GM18873 (cell line): ENCODE measurements at regions not wholly inside any gene's neighbourhood (a gene's known extent, or its start where the extent isn't known, plus 50 kb on each side); places are given as distances from the start of the nearest gene placed in this dataset.
"Not testable (repeated sequence)": the region's sequence is repeated elsewhere in the genome, so short reads cannot be mapped to it uniquely, and the experiment has no call there.

ENCODE experiments used
- ATAC-seq: cut with Tn5 transposase; IDR thresholded peaks from one replicate; pipeline ENCODE4 v1.9.1; 2021; ENCODE audit warnings: mild to moderate bottlenecking, moderate library complexity, moderate number of reproducible peaks; ENCODE audit not compliant: unreplicated experiment, low FRiP score

DNA sequence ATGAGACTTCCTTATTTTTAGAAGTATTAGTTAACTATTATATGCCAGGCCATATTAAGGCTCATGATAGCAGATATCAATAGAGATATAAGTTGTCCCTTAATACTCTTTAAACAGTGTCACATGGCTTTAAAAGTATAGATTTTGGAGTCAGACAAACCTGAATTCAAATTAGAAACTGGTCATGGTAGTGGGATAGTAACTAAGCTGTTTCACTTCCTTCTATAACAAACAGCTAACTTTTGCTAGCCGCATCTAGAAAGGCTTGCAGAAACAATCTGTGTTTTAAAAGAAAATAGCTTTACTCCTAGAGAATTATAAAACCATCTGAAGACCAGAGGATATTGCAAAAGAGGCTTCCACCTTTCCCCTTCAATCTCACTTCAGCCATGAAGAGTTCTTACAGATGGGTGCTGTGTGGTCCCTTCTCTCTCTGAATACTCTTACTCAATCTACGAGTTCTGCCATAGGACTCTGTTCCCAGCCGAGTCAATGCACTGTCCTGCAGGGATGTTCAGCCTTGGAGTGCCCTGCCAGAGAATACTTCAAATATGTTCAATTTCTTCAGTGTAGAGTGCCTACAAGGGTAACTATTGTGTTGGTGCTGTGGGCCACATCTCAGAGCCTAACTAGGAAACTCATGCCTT is 810.2 kb downstream of the EFNA5 start:
- ATAC-seq, result no peak

DNA sequence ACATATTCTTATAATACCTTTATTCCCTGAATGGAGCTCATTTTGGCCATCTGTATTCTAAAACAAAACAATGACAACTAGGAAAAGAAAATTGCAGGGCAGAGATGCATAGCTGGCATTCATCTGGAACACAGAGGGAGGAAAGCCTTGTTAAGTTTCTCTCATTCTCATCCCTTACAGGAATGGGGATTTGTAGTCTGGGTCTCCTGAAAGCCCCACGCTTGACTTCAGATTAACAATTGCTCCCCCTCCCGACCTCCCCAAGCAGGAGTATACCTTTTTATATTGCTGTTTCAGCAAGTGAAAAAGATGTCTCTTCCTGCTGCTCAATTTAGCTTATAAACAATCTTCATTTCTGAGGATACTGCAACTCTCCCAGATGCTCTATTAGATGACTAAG is 812.1 kb downstream of the EFNA5 start:
- ATAC-seq, result no peak

- no peak for ATAC-seq
Observed at GRCh38 chr5:106854922-106855321, 815.8 kb downstream of the EFNA5 start.

DNA sequence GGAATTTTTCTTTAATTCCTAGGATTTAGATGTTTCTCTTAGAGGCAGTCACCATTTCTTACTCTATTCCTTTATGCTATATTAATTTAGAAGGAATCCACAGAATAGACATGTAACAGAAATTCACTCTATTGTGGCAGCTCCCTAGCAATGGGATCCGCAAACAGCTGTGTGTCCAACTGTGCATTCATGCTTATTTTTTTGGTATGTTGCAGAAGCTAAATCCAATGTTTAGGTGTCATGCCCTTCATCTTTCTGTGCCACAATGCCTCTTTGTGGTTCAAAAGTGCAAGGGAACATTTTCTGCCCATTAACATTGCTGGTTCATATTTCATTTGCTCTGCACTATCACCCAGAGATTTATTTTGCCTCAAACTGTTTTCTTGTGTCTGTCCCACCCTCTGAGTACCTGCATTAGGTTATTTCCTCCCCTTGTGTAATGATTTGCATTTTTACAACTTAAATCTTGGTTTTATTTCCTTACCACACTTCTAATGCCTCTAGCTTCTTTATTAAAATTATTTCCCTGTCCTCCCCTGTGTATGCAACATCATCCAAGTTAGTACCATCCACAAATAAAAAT is 816.5 kb downstream of the EFNA5 start:
- no peak for ATAC-seq

- no peak for ATAC-seq
Observed at GRCh38 chr5:106853266-106853665, 817.5 kb downstream of the EFNA5 start.

DNA sequence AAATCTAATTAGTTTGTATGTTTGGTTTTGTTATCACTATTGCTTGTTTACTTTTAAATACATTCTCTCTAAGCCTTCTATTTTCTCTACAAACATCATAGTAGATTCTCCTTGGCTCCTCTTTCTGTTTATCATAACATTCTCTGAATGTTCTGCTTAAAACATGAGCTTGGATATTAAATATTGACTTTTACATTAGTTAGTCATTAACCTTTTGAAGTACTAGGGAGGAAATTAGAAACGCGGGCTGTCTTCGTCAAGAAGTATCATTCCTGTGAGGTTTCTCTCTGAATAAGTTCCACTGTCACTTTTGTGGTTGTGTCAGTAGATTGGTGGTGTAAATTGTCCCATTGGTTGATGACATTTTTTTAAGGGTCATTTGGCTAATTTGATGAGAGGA is 821.5 kb downstream of the EFNA5 start:
- ATAC-seq, result no peak

DNA sequence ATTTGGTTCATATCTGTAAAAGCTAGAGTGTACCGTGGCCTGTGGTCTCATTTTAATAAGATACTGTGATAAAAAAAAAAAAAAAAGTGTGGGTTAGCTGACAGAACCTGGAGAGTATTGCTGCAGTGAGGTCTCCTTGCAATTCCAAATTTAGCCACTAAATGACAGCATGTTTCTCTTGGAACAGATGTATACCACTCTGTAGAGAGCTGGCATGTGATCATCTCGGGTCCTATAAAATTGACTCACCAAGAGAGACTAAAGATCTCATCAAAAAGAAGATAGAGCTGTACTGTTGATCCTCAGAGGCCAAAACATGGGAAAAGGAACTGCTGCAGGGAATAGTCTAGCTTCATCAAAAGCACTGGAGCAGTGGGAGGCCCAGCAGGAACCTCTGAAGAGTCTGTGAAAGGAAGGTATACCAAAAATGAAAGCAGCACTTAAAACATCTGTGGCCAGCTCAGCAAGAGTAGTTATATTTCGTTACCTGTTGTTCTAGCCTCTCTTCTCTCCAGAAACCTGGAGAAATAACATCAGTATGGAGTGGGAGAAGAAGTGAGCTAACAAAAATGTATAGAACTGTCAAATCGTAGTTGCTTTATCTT is 826.8 kb downstream of the EFNA5 start:
- ATAC-seq, result no peak

DNA sequence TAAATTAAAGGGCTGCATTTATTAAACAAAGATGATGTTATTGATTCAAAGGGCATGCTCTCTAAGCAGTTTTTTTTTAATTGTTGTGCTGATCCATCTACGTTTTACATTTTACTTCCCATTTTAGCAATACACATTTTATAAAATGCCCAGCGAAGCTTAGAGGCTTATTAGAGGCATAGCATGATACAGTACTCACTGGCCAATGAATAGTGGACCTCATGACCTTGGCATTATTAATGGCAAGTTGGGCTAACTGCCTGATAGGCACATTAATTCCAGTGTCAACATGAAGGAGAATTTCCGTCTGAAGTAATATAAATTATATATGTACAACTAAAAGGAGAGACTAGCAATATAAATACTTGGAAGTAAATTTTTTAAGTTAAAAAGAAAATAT is 837.2 kb downstream of the EFNA5 start:
- ATAC-seq, result no peak

DNA sequence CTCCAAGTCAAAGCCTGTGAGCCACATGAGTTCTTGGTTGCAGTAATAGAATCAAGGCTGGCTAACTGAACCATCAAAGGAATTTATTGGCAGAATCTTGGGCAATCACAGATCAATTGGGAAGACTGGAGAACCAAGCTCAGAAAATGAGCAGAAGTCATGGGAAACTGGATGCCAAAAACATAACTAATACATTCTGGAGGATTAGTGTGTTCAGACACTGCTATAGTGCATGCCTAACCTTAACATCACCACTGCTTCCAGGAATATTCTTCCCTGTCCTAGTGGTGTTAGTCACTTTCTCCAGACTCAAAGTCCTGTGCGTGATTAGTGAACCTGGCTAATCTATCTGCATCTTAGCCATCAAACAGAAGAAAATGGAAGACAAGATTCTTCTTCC is 843.7 kb downstream of the EFNA5 start:
- no peak for ATAC-seq

GRCh38 chr5:106825374-106825773 is 845.4 kb downstream of the EFNA5 start:
- no peak for ATAC-seq

GRCh38 chr5:106822851-106823250 is 847.9 kb downstream of the EFNA5 start:
- ATAC-seq, result no peak

- ATAC-seq, result no peak
Observed at GRCh38 chr5:106818552-106818951, 852.2 kb downstream of the EFNA5 start.

DNA sequence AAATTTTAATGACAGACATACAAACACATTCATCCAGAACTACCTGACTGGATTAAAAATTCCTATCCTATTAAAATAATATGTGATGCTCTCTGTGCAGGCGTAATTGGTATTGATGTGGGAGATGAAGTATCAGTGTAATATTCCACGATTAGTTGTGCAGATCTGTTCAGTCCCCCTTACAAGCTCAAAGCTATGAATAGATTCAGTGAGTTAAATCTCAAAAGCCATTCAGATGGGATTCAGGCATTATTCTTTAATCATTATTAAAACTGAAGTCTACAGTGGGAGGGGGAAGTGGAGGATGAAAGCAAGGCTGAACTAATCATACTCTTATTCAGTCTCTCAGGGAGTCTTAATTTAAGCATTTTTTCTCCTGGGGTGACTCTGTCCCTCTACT is 855.8 kb downstream of the EFNA5 start:
- ATAC-seq, result no peak

GRCh38 chr5:106801554-106801953 is 869.2 kb downstream of the EFNA5 start:
- ATAC-seq, result no peak

DNA sequence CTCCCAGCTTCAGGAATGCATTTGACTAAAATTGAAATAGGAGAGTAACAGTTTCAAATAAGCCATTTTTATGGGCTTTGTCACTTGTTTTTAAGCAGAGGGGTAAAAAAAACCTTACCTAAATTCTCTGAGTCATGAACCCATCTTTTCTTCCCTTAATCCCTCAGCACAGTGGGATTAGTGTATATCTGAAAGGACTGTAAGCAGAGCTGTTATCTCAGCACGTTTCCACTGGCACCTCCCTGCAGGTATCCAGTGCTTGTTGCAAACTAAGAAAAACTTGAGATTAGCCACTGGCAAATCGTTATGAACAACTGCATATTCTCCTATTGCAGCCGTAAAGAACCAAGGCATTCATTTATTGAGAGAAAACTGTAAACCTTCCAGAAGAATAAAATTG is 872.7 kb downstream of the EFNA5 start:
- no peak for ATAC-seq

GRCh38 chr5:106796081-106796480 is 874.7 kb downstream of the EFNA5 start:
- ATAC-seq, result no peak

- no peak for ATAC-seq
Observed at GRCh38 chr5:106784846-106785245, 885.9 kb downstream of the EFNA5 start.

DNA sequence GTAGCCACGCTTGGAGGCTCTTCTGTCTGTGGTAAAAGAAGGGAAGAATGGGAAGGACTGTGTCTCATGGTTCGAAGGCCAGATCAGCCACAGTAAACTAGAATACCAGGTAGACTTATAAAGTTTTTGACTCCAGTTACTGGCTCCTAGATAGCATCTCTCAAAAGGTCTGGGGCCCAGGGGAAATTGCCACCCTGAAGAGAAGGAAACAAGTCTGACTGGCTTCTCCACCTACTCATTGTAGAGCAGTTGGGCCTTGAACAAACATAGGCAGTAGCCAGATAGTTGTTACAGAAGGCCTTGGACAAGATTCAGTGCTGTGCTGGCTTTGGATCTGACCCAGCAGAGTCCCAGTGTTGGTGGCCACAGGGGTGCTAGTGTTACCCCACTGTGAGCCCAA is 890.4 kb downstream of the EFNA5 start:
- ATAC-seq, result no peak

DNA sequence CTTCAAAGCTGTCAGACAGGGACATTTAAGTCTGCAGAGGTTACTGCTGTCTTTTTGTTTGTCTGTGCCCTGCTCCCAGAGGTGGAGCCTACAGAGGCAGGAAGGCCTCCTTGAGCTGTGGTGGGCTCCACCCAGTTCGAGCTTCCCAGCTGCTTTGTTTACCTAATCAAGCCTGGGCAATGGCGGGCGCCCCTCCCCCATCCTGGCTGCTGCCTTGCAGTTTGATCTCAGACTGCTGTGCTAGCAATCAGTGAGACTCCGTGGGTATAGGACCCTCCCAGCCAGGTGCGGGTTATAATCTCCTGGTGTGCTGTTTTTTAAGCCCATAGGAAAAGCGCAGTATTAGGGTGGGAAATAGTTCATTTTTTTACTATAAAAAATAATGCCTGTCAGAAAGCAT is 894.2 kb downstream of the EFNA5 start:
- not testable (repeated sequence) for ATAC-seq

GRCh38 chr5:106768392-106768791 is 902.3 kb downstream of the EFNA5 start:
- no peak for ATAC-seq

- no peak for ATAC-seq
Observed at GRCh38 chr5:106766916-106767315, 903.8 kb downstream of the EFNA5 start.

DNA sequence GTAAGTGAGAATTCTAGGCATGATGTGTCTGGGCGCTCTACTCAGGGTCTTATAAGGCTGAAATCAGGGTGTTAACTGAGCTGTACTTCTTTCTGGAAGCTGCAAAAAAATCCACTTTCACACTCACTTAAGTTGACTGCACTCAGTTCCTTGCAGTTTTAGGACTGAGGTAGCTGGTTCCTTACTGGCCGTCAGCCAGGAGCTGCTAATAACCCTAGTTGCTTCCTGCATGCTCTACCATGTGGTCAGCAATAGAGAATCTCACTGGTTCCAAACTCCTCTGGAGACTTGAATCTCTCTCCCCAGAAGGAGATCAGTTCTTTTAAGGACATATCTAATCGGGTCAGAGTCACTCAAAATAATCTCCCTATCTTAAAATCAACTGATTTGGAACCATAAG is 911.2 kb downstream of the EFNA5 start:
- no peak for ATAC-seq
